HEK293 (cell line): ENCODE measurements at regions not wholly inside any gene's neighbourhood (a gene's known extent, or its start where the extent isn't known, plus 50 kb on each side); places are given as distances from the start of the nearest gene placed in this dataset.

Experiments
- CTCF ChIA-PET: fragments of 350-600 bp; formaldehyde crosslinking; extraction: SDS; loops from one replicate; lab custom pipeline; 2021; ENCODE audit warnings: antibody characterized with exemption; lab: Yijun Ruan, JAX
- POLR2A ChIA-PET: fragments of 300-600 bp; formaldehyde crosslinking; extraction: SDS; loops from one replicate; lab custom pipeline; 2020; ENCODE audit warnings: antibody characterized with exemption, inconsistent platforms; lab: Yijun Ruan, JAX
- H3K27ac ChIP-seq: fragments of 200-500 bp; sonication (Bioruptor generic); 2 replicates; pipeline ENCODE4 v1.5.1; 2014; ENCODE audit warnings: low read depth, low read length, control low read depth, inconsistent platforms; ENCODE audit errors: extremely low read depth
- H3K36me3 ChIP-seq, 2 experiments: fragments of 200-500 bp in 1 of 2; sonication (Bioruptor generic) in 1 of 2; 1 replicate in 1 of 2; 2 replicates in 1 of 2; pipeline ENCODE4 v1.5.1; 2014 to 2017; ENCODE audit warnings: inconsistent platforms in 2 of 2, low read length in 2 of 2; ENCODE audit not compliant: control insufficient read depth in 2 of 2, insufficient read depth in 1 of 2
- H3K4me1 ChIP-seq: fragments of 200-500 bp; sonication (Bioruptor generic); 2 replicates; pipeline ENCODE4 v1.5.1; 2014; ENCODE audit warnings: mild to moderate bottlenecking, low read length, inconsistent platforms; ENCODE audit not compliant: control insufficient read depth, insufficient read depth
- H3K4me3 ChIP-seq: 2 replicates; pipeline ENCODE4 v1.5.1; 2011; ENCODE audit warnings: low read depth, mild to moderate bottlenecking, control low read depth, low read length, moderate library complexity
- H3K9me3 ChIP-seq: fragments of 200-500 bp; sonication (Bioruptor generic); 2 replicates; pipeline ENCODE4 v1.5.1; 2014; ENCODE audit warnings: low read depth, low read length, inconsistent platforms; ENCODE audit not compliant: control insufficient read depth, insufficient read depth
- BCL11A ChIP-seq: fragments of 450-650 bp; formaldehyde crosslinking; IDR thresholded peaks from 2 replicates; pipeline ENCODE4 v1.5.1; 2016; ENCODE audit warnings: low read depth, missing biosample characterization, missing genetic modification characterization
- GLI4 ChIP-seq: fragments of 450-650 bp; formaldehyde crosslinking; IDR thresholded peaks from 2 replicates; pipeline ENCODE4 v1.5.1; 2016; ENCODE audit warnings: missing biosample characterization, missing genetic modification characterization
- SETDB1 ChIP-seq: IDR thresholded peaks from one replicate; pipeline ENCODE4 v1.6.1; 2017; ENCODE audit warnings: mild to moderate bottlenecking, low read length, moderate library complexity, mixed read lengths; ENCODE audit not compliant: insufficient read length
- WT1 ChIP-seq: fragments of 450-650 bp; formaldehyde crosslinking; IDR thresholded peaks from 2 replicates; pipeline ENCODE4 v1.5.1; 2016; ENCODE audit warnings: missing biosample characterization, missing genetic modification characterization
- ZBTB26 ChIP-seq: fragments of 450-650 bp; formaldehyde crosslinking; optimal IDR thresholded peaks from 2 replicates; pipeline ENCODE3; 2016; ENCODE audit warnings: missing biosample characterization, mild to moderate bottlenecking, missing genetic modification characterization
- ZFP37 ChIP-seq: fragments of 450-650 bp; formaldehyde crosslinking; IDR thresholded peaks from 2 replicates; pipeline ENCODE4 v1.5.1; 2016; ENCODE audit warnings: missing biosample characterization, missing genetic modification characterization
- ZNF169 ChIP-seq: fragments of 450-650 bp; formaldehyde crosslinking; IDR thresholded peaks from 2 replicates; pipeline ENCODE4 v1.5.1; 2016; ENCODE audit warnings: missing biosample characterization, missing genetic modification characterization
- ZNF223 ChIP-seq: fragments of 450-650 bp; formaldehyde crosslinking; IDR thresholded peaks from 2 replicates; pipeline ENCODE4 v1.5.1; 2016; ENCODE audit warnings: missing biosample characterization, missing genetic modification characterization
- ZNF24 ChIP-seq: fragments of 450-650 bp; formaldehyde crosslinking; IDR thresholded peaks from 2 replicates; pipeline ENCODE4 v1.5.1; 2016; ENCODE audit warnings: missing biosample characterization, missing genetic modification characterization
- ZNF266 ChIP-seq: fragments of 450-650 bp; formaldehyde crosslinking; IDR thresholded peaks from 2 replicates; pipeline ENCODE4 v1.5.1; 2016; ENCODE audit warnings: missing biosample characterization, missing genetic modification characterization, low read depth
- ZNF274 ChIP-seq, 2 experiments: fragments of 200-500 bp in 1 of 2; fragments of 450-650 bp in 1 of 2; sonication (Bioruptor generic) in 1 of 2; formaldehyde crosslinking in 1 of 2; IDR thresholded peaks; 2 replicates each; pipeline versions ENCODE4 v1.5.1 to v1.6.1; 2014 to 2016; ENCODE audit warnings: borderline replicate concordance in 1 of 2, inconsistent platforms in 1 of 2, low read length in 1 of 2, missing biosample characterization in 1 of 2, missing genetic modification characterization in 1 of 2
- ZNF292 ChIP-seq: fragments of 450-650 bp; formaldehyde crosslinking; IDR thresholded peaks from 2 replicates; pipeline ENCODE4 v1.5.1; 2016; ENCODE audit warnings: low read depth, missing biosample characterization, missing genetic modification characterization, borderline replicate concordance
- ZNF473 ChIP-seq: fragments of 450-650 bp; formaldehyde crosslinking; IDR thresholded peaks from 2 replicates; pipeline ENCODE4 v1.5.1; 2017; ENCODE audit warnings: missing biosample characterization, missing genetic modification characterization
- ZNF501 ChIP-seq: fragments of 450-650 bp; formaldehyde crosslinking; IDR thresholded peaks from 2 replicates; pipeline ENCODE4 v1.5.1; 2016; ENCODE audit warnings: missing biosample characterization, missing genetic modification characterization
- ZNF558 ChIP-seq: fragments of 450-650 bp; formaldehyde crosslinking; IDR thresholded peaks from 2 replicates; pipeline ENCODE4 v1.5.1; 2016; ENCODE audit warnings: missing biosample characterization, missing genetic modification characterization
- ZNF701 ChIP-seq: fragments of 450-650 bp; formaldehyde crosslinking; IDR thresholded peaks from 2 replicates; pipeline ENCODE4 v1.5.1; 2016; ENCODE audit warnings: missing biosample characterization, missing genetic modification characterization
- ZNF768 ChIP-seq: fragments of 450-650 bp; formaldehyde crosslinking; IDR thresholded peaks from 2 replicates; pipeline ENCODE4 v1.5.1; 2018; ENCODE audit warnings: missing biosample characterization, mild to moderate bottlenecking, missing genetic modification characterization
- ZNF792 ChIP-seq: fragments of 450-650 bp; formaldehyde crosslinking; IDR thresholded peaks from 2 replicates; pipeline ENCODE4 v1.5.1; 2016; ENCODE audit warnings: missing biosample characterization, missing genetic modification characterization
- TF ChIP-seq, protein P1 (sequence below): fragments of 450-650 bp; formaldehyde crosslinking; IDR thresholded peaks from 2 replicates; pipeline ENCODE4 v1.5.1; 2016; ENCODE audit warnings: missing biosample characterization, missing genetic modification characterization, borderline replicate concordance
- TF ChIP-seq, protein P2 (sequence below): fragments of 450-650 bp; formaldehyde crosslinking; IDR thresholded peaks from 2 replicates; pipeline ENCODE4 v1.5.1; 2017; ENCODE audit warnings: missing biosample characterization, missing genetic modification characterization
- TF ChIP-seq, protein P3 (sequence below): sonication (generic); formaldehyde crosslinking; IDR thresholded peaks from 2 replicates; pipeline ENCODE4 v1.8.1; 2022; ENCODE audit warnings: mild to moderate bottlenecking, moderate library complexity, missing genetic modification reagents
- TF ChIP-seq, protein P4 (sequence below): fragments of 450-650 bp; formaldehyde crosslinking; IDR thresholded peaks from 2 replicates; pipeline ENCODE4 v1.5.1; 2016; ENCODE audit warnings: missing biosample characterization, missing genetic modification characterization

- TF ChIP-seq, protein P1, sequence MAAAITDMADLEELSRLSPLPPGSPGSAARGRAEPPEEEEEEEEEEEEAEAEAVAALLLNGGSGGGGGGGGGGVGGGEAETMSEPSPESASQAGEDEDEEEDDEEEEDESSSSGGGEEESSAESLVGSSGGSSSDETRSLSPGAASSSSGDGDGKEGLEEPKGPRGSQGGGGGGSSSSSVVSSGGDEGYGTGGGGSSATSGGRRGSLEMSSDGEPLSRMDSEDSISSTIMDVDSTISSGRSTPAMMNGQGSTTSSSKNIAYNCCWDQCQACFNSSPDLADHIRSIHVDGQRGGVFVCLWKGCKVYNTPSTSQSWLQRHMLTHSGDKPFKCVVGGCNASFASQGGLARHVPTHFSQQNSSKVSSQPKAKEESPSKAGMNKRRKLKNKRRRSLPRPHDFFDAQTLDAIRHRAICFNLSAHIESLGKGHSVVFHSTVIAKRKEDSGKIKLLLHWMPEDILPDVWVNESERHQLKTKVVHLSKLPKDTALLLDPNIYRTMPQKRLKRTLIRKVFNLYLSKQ = no peak
- TF ChIP-seq ZNF768 (no peak), BCL11A (no peak), ZNF223 (tag by site-specific recombination) (no peak)
These were observed 112.0 kb downstream of the CYP26B1 start (continued) for GRCh38 chr2:72035518-72036172.

GRCh38 chr2:72034353-72035095 lies 113.1 kb downstream of the CYP26B1 start:
- no peaks in the 10 kb centered on the region for H3K4me1 ChIP-seq
- H3K27ac ChIP-seq = no peak overlapping the region
- H3K36me3 ChIP-seq = no peaks in the 10 kb centered on the region
- no peak overlapping the region for H3K4me3 ChIP-seq
- CTCF ChIA-PET = no interaction called here
- POLR2A ChIA-PET = no interaction called here
- no peaks in the 10 kb centered on the region for H3K9me3 ChIP-seq
- TF ChIP-seq ZBTB26 (tag by site-specific recombination) = no peak
- TF ChIP-seq ZNF501 (tag by site-specific recombination) = no peak
- no peak for TF ChIP-seq SETDB1
- TF ChIP-seq ZFP37 (tag by site-specific recombination) = no peak
- TF ChIP-seq, protein P2, sequence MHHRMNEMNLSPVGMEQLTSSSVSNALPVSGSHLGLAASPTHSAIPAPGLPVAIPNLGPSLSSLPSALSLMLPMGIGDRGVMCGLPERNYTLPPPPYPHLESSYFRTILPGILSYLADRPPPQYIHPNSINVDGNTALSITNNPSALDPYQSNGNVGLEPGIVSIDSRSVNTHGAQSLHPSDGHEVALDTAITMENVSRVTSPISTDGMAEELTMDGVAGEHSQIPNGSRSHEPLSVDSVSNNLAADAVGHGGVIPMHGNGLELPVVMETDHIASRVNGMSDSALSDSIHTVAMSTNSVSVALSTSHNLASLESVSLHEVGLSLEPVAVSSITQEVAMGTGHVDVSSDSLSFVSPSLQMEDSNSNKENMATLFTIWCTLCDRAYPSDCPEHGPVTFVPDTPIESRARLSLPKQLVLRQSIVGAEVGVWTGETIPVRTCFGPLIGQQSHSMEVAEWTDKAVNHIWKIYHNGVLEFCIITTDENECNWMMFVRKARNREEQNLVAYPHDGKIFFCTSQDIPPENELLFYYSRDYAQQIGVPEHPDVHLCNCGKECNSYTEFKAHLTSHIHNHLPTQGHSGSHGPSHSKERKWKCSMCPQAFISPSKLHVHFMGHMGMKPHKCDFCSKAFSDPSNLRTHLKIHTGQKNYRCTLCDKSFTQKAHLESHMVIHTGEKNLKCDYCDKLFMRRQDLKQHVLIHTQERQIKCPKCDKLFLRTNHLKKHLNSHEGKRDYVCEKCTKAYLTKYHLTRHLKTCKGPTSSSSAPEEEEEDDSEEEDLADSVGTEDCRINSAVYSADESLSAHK (tag by site-specific recombination) = no peak
- TF ChIP-seq, protein P3, sequence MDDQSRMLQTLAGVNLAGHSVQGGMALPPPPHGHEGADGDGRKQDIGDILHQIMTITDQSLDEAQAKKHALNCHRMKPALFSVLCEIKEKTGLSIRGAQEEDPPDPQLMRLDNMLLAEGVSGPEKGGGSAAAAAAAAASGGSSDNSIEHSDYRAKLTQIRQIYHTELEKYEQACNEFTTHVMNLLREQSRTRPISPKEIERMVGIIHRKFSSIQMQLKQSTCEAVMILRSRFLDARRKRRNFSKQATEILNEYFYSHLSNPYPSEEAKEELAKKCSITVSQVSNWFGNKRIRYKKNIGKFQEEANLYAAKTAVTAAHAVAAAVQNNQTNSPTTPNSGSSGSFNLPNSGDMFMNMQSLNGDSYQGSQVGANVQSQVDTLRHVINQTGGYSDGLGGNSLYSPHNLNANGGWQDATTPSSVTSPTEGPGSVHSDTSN (CRISPR knock-in tag) = no peak
- no peak for TF ChIP-seq GLI4
- TF ChIP-seq, all 188 proteins: peak for 0

DNA sequence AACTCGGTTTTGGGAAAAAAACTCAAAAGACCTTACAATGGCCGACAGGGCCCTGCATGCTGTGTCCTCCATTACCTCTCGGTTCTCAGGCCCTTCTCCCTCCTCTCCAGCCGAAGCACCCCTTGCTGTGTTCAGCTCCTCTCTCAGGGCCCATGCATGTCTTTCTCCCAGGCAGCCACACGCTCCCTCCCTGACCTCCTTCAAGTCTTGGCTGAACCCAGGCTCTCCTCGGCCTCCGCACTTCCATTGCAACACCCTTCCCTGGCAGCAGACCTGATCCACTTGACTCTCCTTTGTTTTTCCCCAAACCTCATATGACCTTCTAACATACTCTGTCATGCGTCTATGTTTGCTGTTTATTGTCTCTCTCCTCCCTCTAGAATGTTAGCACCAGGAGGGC lies 114.0 kb downstream of the CYP26B1 start:
- Histone ChIP-seq H3K4me3 (no peak overlapping the region), H3K36me3 (no peaks in the 10 kb centered on the region), H3K27ac (no peak overlapping the region), H3K9me3 (no peaks in the 10 kb centered on the region), H3K4me1 (no peaks in the 10 kb centered on the region)
- ChIA-PET POLR2A (no interaction called here), CTCF (no interaction called here)
- no peak for TF ChIP-seq ZNF701 (tag by site-specific recombination)
- TF ChIP-seq, protein P4, sequence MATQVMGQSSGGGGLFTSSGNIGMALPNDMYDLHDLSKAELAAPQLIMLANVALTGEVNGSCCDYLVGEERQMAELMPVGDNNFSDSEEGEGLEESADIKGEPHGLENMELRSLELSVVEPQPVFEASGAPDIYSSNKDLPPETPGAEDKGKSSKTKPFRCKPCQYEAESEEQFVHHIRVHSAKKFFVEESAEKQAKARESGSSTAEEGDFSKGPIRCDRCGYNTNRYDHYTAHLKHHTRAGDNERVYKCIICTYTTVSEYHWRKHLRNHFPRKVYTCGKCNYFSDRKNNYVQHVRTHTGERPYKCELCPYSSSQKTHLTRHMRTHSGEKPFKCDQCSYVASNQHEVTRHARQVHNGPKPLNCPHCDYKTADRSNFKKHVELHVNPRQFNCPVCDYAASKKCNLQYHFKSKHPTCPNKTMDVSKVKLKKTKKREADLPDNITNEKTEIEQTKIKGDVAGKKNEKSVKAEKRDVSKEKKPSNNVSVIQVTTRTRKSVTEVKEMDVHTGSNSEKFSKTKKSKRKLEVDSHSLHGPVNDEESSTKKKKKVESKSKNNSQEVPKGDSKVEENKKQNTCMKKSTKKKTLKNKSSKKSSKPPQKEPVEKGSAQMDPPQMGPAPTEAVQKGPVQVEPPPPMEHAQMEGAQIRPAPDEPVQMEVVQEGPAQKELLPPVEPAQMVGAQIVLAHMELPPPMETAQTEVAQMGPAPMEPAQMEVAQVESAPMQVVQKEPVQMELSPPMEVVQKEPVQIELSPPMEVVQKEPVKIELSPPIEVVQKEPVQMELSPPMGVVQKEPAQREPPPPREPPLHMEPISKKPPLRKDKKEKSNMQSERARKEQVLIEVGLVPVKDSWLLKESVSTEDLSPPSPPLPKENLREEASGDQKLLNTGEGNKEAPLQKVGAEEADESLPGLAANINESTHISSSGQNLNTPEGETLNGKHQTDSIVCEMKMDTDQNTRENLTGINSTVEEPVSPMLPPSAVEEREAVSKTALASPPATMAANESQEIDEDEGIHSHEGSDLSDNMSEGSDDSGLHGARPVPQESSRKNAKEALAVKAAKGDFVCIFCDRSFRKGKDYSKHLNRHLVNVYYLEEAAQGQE (tag by site-specific recombination) = no peak
- no peak for TF ChIP-seq ZNF292 (tag by site-specific recombination)
- TF ChIP-seq ZNF169 = no peak
- no peak for TF ChIP-seq ZNF274 (IDR thresholded peaks at IDR 0.05; ENCODE audit: low read length)
- no peak for TF ChIP-seq ZNF274 (tag by site-specific recombination; IDR thresholded peaks at IDR 0.05; ENCODE audit: borderline replicate concordance)
- no peak for TF ChIP-seq ZNF473 (tag by site-specific recombination)
- TF ChIP-seq ZNF24 = no peak
- no peak for TF ChIP-seq ZNF558 (tag by site-specific recombination)
- no peak for TF ChIP-seq WT1 (tag by site-specific recombination)
- no peak for TF ChIP-seq ZNF792
- no peak for TF ChIP-seq ZNF266 (tag by site-specific recombination)
- no peak for TF ChIP-seq SETDB1
